OCI-LY7 (cell line): ENCODE measurements at regions not wholly inside any gene's neighbourhood (a gene's known extent, or its start where the extent isn't known, plus 50 kb on each side); places are given as distances from the start of the nearest gene placed in this dataset.

ENCODE experiments used
- CTCF ChIP-seq: fragments of 200-600 bp; sonication (generic); conservative IDR thresholded peaks from 2 replicates; pipeline ENCODE4 v1.5.1; 2014; ENCODE audit warnings: mild to moderate bottlenecking, antibody characterized with exemption, low read length, moderate library complexity, mixed read lengths
- EZH2phosphoT487 ChIP-seq: fragments of 200-600 bp; sonication (generic); IDR thresholded peaks from 2 replicates; pipeline ENCODE4 v1.6.1; 2018; ENCODE audit warnings: low read depth, borderline replicate concordance, mild to moderate bottlenecking, mixed run types, antibody characterized with exemption, low read length, moderate library complexity, mixed read lengths

GRCh38 chr1:39148942-39149341, 55.6 kb upstream of the MACF1 start:
- TF ChIP-seq CTCF, result no peak
- TF ChIP-seq EZH2phosphoT487, result no peak
